Left kidney (tissue), 1 donor: ENCODE measurements at regions not wholly inside any gene's neighbourhood (a gene's known extent, or its start where the extent isn't known, plus 50 kb on each side); places are given as distances from the start of the nearest gene placed in this dataset.

Source experiments
- DNase-seq: peaks from one replicate; pipeline ENCODE4 v3.0.0-alpha.2; 2013

- no peak for DNase-seq
Observed at GRCh38 chr12:104858611-104859543, 99.2 kb downstream of the SLC41A2 start.

GRCh38 chr12:104856531-104856930 lies 101.6 kb downstream of the SLC41A2 start:
- DNase-seq, result no peak

GRCh38 chr12:104855599-104855998 lies 102.5 kb downstream of the SLC41A2 start:
- no peak for DNase-seq

- no peak for DNase-seq
Observed at GRCh38 chr12:104852896-104853295, 105.2 kb downstream of the SLC41A2 start.

- no peak for DNase-seq
Observed at GRCh38 chr12:104852102-104852501, 106.0 kb downstream of the SLC41A2 start.

- no peak for DNase-seq
Observed at GRCh38 chr12:104850781-104851180, 107.3 kb downstream of the SLC41A2 start.

- DNase-seq, result no peak
Observed at GRCh38 chr12:104846056-104846767, 111.9 kb downstream of the SLC41A2 start.

- no peak for DNase-seq
Observed at GRCh38 chr12:104844123-104844522, 114.0 kb downstream of the SLC41A2 start.

- no peak for DNase-seq
Observed at GRCh38 chr12:104840262-104840661, 117.8 kb downstream of the SLC41A2 start.

GRCh38 chr12:104835317-104835716 lies 122.8 kb downstream of the SLC41A2 start:
- no peak for DNase-seq

- no peak for DNase-seq
Observed at GRCh38 chr12:104834607-104835006, 123.5 kb downstream of the SLC41A2 start.

GRCh38 chr12:104833756-104834155 lies 124.3 kb downstream of the SLC41A2 start:
- DNase-seq, result no peak

- no peak for DNase-seq
Observed at GRCh38 chr12:104828015-104828414, 130.1 kb downstream of the SLC41A2 start.

GRCh38 chr12:104827587-104827986 lies 130.5 kb downstream of the SLC41A2 start:
- DNase-seq, result no peak

- DNase-seq, result no peak
Observed at GRCh38 chr12:104825408-104825807, 132.7 kb downstream of the SLC41A2 start.

- DNase-seq, result no peak
Observed at GRCh38 chr12:104823985-104824461, 134.1 kb downstream of the SLC41A2 start.

GRCh38 chr12:104822941-104823340 lies 135.1 kb downstream of the SLC41A2 start:
- no peak for DNase-seq

- no peak for DNase-seq
Observed at GRCh38 chr12:104816845-104817503, 141.1 kb downstream of the SLC41A2 start.

GRCh38 chr12:104815935-104816334 lies 142.2 kb downstream of the SLC41A2 start:
- no peak for DNase-seq

- DNase-seq, result no peak
Observed at GRCh38 chr12:104814944-104815343, 143.1 kb downstream of the SLC41A2 start.
